ENCODE measurements at regions not wholly inside any gene's neighbourhood (a gene's known extent, or its start where the extent isn't known, plus 50 kb on each side); places are given as distances from the start of the nearest gene placed in this dataset.

GRCh38 chr11:103619938-103620337, 416.5 kb upstream of the DDI1 start:
- DNase-seq (ENCODE audit: low read depth, low spot score) (no peak), FAIRE-seq (no peak), ATAC-seq (no peak)
- no peak overlapping the region for H3K4me2 ChIP-seq (ENCODE audit: control insufficient read depth, insufficient read depth)
- WGBS (ENCODE audit: insufficient coverage, insufficient replicate concordance, low lambda C conversion rate, missing lambda C conversion rate) = 0% methylated on average over 2 of the region's 2 CpGs
- RAD21 ChIA-PET (ENCODE audit: unreplicated experiment) = no interaction called here
- H3K27ac ChIP-seq (ENCODE audit: control insufficient read depth, insufficient read depth) = no peak overlapping the region
- SMC1A ChIA-PET (ENCODE audit: uncharacterized antibody, unreplicated experiment) = no interaction called here
- TF ChIP-seq POU2F2 (IDR thresholded peaks at IDR 0.05; ENCODE audit: borderline replicate concordance, low read depth, low read length) = no peak
- TF ChIP-seq POLR2AphosphoS5 (IDR thresholded peaks at IDR 0.05; ENCODE audit: low read length) = no peak
- TF ChIP-seq TBL1XR1 (IDR thresholded peaks at IDR 0.05; ENCODE audit: low read depth, low read length) = no peak
- TF ChIP-seq EP300 (IDR thresholded peaks at IDR 0.05; ENCODE audit: borderline replicate concordance in 1 of 2, control insufficient read depth in 1 of 2, low read depth in 2 of 2, low read length in 2 of 2) = no peak
- TF ChIP-seq IKZF1 (conservative IDR thresholded peaks at IDR 0.05) = no peak
- TF ChIP-seq FOS (IDR thresholded peaks at IDR 0.05; ENCODE audit: borderline replicate concordance, extremely low read depth, insufficient read length) = no peak
- TF ChIP-seq SIN3A (IDR thresholded peaks at IDR 0.05; ENCODE audit: low read depth, low read length) = no peak
- TF ChIP-seq NKRF (conservative IDR thresholded peaks at IDR 0.05) = no peak
- no peak for TF ChIP-seq MTA2 (IDR thresholded peaks at IDR 0.05; ENCODE audit: low read depth)
- TF ChIP-seq E2F4 (IDR thresholded peaks at IDR 0.05; ENCODE audit: low read depth, low read length) = no peak
- TF ChIP-seq POLR2A (IDR thresholded peaks at IDR 0.05; ENCODE audit: low read depth, low read length) = no peak
- POLR2A ChIA-PET = no interaction called here
- no peak overlapping the region for H3K4me3 ChIP-seq
- H3K36me3 ChIP-seq (ENCODE audit: control insufficient read depth in 2 of 2, insufficient read depth in 2 of 2, low read length in 1 of 2) = no peaks in the 10 kb centered on the region
- no TSS peak for BruUV-seq (replicated peaks)
- no peaks in the 10 kb centered on the region for H3K79me2 ChIP-seq (ENCODE audit: control insufficient read depth, insufficient read depth, low read length)
- H3K9me3 ChIP-seq (replicated peaks; ENCODE audit: control insufficient read depth, insufficient read depth, low read length) = no peaks in the 10 kb centered on the region
- no peak overlapping the region for H3K9ac ChIP-seq (ENCODE audit: control insufficient read depth, insufficient read depth, low read length)
- intact Hi-C loops (cut with micrococcal nuclease; ENCODE audit: unreplicated experiment) (no loop called here), in situ Hi-C loops (cut with MboI) (no loop called here)
- H3K4me1 ChIP-seq (ENCODE audit: control insufficient read depth, insufficient read depth, low read length) = no peaks in the 10 kb centered on the region
- H3K27me3 ChIP-seq (replicated peaks in 1 of 2; ENCODE audit: control insufficient read depth in 2 of 2, insufficient read depth in 2 of 2, low read length in 1 of 2) = no peaks in the 10 kb centered on the region
- no peak overlapping the region for H2AFZ ChIP-seq (ENCODE audit: control insufficient read depth, low read depth, low read length)
- CTCF ChIA-PET = interaction anchor here (1.2 kb wide), 1 partner anchor 10 kb away, joined by 4 read pairs; no protein-coding TSS in a partner anchor
- H4K20me1 ChIP-seq (ENCODE audit: control insufficient read depth, insufficient read depth) = no peaks in the 10 kb centered on the region

Measured in GM12878 (cell line).